Keratinocyte (primary cell): ENCODE measurements at regions not wholly inside any gene's neighbourhood (a gene's known extent, or its start where the extent isn't known, plus 50 kb on each side); places are given as distances from the start of the nearest gene placed in this dataset.

ENCODE experiments used
- DNase-seq: peaks from one replicate; pipeline ENCODE4 v3.0.0-alpha.2; 2011; ENCODE audit warnings: low read depth, missing footprints, low spot score
- FAIRE-seq: peaks from 2 replicates; lab custom pipeline; 2011; peaks lifted over from hg19 to GRCh38; lab: Jason Lieb, UNC
- H2AFZ ChIP-seq: 2 replicates; pipeline ENCODE4 v1.6.0; 2012; ENCODE audit warnings: low read length, control low read depth, inconsistent platforms; ENCODE audit not compliant: control insufficient read depth
- H3K27ac ChIP-seq: 2 replicates; pipeline ENCODE4 v1.5.1; 2011; ENCODE audit warnings: low read length; ENCODE audit not compliant: control insufficient read depth, insufficient read depth
- H3K27me3 ChIP-seq: 3 replicates; pipeline ENCODE4 v1.6.0; 2011; ENCODE audit warnings: low read length; ENCODE audit not compliant: control insufficient read depth, insufficient read depth; ENCODE audit errors: extremely low read depth
- H3K36me3 ChIP-seq, 2 experiments: 2 replicates in 1 of 2; 3 replicates in 1 of 2; pipeline ENCODE4 v1.5.1; 2011; ENCODE audit warnings: low read length in 2 of 2, mild to moderate bottlenecking in 1 of 2; ENCODE audit not compliant: control insufficient read depth in 2 of 2, insufficient read depth in 2 of 2; ENCODE audit errors: extremely low read depth in 1 of 2
- H3K4me1 ChIP-seq: 3 replicates; pipeline ENCODE4 v1.5.1; 2011; ENCODE audit warnings: low read length; ENCODE audit not compliant: control insufficient read depth, insufficient read depth; ENCODE audit errors: extremely low read depth
- H3K4me2 ChIP-seq: 3 replicates; pipeline ENCODE4 v1.6.0; 2011; ENCODE audit warnings: low read depth, low read length; ENCODE audit not compliant: control insufficient read depth, insufficient read depth; ENCODE audit errors: extremely low read depth
- H3K4me3 ChIP-seq, 3 experiments: fragments of 200-600 bp in 1 of 3; sonication (generic) in 1 of 3; 2 replicates in 2 of 3; 3 replicates in 1 of 3; pipeline ENCODE4 v1.5.1; 2011 to 2016; ENCODE audit warnings: low read length in 3 of 3, mild to moderate bottlenecking in 3 of 3, control low read depth in 2 of 3, inconsistent platforms in 1 of 3, low read depth in 1 of 3, mixed read lengths in 1 of 3, mixed run types in 1 of 3, moderate library complexity in 1 of 3; ENCODE audit not compliant: control insufficient read depth in 2 of 3, insufficient read depth in 2 of 3; ENCODE audit errors: extremely low read depth in 1 of 3
- H3K79me2 ChIP-seq: 2 replicates; pipeline ENCODE4 v1.6.0; 2012; ENCODE audit warnings: low read length; ENCODE audit not compliant: control insufficient read depth, insufficient read depth
- H3K9ac ChIP-seq: 3 replicates; pipeline ENCODE4 v1.6.0; 2011; ENCODE audit warnings: low read length; ENCODE audit not compliant: control insufficient read depth, insufficient read depth; ENCODE audit errors: extremely low read depth
- H3K9me1 ChIP-seq: 3 replicates; pipeline ENCODE4 v1.6.0; 2011; ENCODE audit warnings: low read length; ENCODE audit not compliant: control insufficient read depth, insufficient read depth; ENCODE audit errors: extremely low read depth
- H3K9me3 ChIP-seq: 2 replicates; pipeline ENCODE4 v1.5.1; 2012; ENCODE audit warnings: low read depth, low read length; ENCODE audit not compliant: control insufficient read depth
- H4K20me1 ChIP-seq: 3 replicates; pipeline ENCODE4 v1.6.0; 2011; ENCODE audit warnings: low read length; ENCODE audit not compliant: control insufficient read depth, insufficient read depth; ENCODE audit errors: extremely low read depth
- EZH2 ChIP-seq: IDR thresholded peaks from one replicate; pipeline ENCODE4 v1.6.1; 2012; ENCODE audit warnings: inconsistent platforms, mild to moderate bottlenecking, low read length, moderate library complexity
- dilution Hi-C: fragments of 300-500 bp; cut with MboI; formaldehyde crosslinking; loops from one replicate; pipeline ENCODE4 v1.7.0; 2020; ENCODE audit warnings: low sequenced_read_pairs; ENCODE audit not compliant: extremely low pct_ligation_motif_present
- TF ChIP-seq, protein P1 (sequence below), 3 experiments: IDR thresholded peaks in 1 of 3; conservative IDR thresholded peaks in 1 of 3; optimal IDR thresholded peaks in 1 of 3; 2 replicates in 2 of 3; 3 replicates in 1 of 3; pipeline versions ENCODE3 to v1.5.1; 2011; ENCODE audit warnings: low read length in 3 of 3, mild to moderate bottlenecking in 3 of 3, moderate library complexity in 2 of 3, control low read depth in 1 of 3, inconsistent platforms in 1 of 3; ENCODE audit not compliant: insufficient read depth in 2 of 3; ENCODE audit errors: extremely low read depth in 1 of 3

DNA sequence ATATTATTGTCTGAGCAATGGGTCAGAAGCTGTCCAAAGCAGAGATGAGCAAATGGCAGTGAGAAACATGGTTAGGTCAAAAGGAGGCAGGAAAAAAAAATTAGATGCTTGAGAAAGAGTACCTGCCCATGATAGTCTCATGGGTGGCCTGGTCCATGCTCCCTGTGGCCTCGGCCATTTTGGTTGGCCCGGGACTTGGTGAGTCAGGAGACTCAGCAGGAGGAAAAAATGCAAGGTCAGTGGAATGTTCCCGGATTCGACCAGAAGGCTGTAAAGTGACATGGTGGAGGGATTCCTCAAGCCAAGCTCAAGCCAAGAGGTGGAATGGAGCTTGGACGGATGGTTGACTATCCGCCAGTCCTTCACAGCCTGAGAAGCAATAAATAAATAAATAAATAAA lies 236.7 kb downstream of the ASMT start:
- Histone ChIP-seq H3K27ac (no peak overlapping the region), H4K20me1 (no peaks in the 10 kb centered on the region), H3K4me2 (no peak overlapping the region), H3K36me3 (no peaks in the 10 kb centered on the region), H3K9ac (no peak overlapping the region), H3K79me2 (no peaks in the 10 kb centered on the region), H3K9me3 (peaks cover 1% of the 10 kb centered on the region), H3K4me1 (peaks cover 6% of the 10 kb centered on the region), H2AFZ (no peak overlapping the region), H3K27me3 (no peaks in the 10 kb centered on the region), H3K4me3 (no peak overlapping the region), H3K9me1 (no peaks in the 10 kb centered on the region)
- dilution Hi-C loops, result no loop called here
- FAIRE-seq, result no peak
- TF ChIP-seq EZH2, result no peak
- TF ChIP-seq, protein P1, sequence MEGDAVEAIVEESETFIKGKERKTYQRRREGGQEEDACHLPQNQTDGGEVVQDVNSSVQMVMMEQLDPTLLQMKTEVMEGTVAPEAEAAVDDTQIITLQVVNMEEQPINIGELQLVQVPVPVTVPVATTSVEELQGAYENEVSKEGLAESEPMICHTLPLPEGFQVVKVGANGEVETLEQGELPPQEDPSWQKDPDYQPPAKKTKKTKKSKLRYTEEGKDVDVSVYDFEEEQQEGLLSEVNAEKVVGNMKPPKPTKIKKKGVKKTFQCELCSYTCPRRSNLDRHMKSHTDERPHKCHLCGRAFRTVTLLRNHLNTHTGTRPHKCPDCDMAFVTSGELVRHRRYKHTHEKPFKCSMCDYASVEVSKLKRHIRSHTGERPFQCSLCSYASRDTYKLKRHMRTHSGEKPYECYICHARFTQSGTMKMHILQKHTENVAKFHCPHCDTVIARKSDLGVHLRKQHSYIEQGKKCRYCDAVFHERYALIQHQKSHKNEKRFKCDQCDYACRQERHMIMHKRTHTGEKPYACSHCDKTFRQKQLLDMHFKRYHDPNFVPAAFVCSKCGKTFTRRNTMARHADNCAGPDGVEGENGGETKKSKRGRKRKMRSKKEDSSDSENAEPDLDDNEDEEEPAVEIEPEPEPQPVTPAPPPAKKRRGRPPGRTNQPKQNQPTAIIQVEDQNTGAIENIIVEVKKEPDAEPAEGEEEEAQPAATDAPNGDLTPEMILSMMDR (optimal IDR thresholded peaks at IDR 0.05 in 1 of 3, IDR thresholded peaks at IDR 0.05 in 1 of 3, conservative IDR thresholded peaks at IDR 0.05 in 1 of 3; ENCODE audit: extremely low read depth in 1 of 3, insufficient read depth in 2 of 3, low read length in 3 of 3), result no peak
- DNase-seq, result no peak

DNA sequence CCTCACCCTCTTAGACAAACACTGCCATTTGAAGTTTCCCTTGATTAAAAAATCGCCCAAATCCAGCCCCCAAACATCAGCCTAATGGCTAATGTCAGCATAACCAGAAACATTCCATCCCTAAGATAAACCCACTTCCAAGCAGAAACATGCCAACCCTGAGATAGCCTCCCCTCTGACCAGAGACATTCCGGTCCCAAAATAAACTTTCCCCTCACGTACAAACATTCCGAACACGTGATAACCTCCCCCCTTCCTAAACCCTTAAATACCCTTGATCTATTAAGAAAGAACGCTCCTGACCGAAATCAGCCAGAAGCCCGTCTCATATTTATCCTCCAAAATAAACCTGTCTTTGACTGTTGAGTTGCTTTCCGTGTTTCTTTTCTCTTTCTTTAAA lies 237.2 kb downstream of the ASMT start:
- dilution Hi-C loops, result no loop called here
- no peak overlapping the region for H3K9ac ChIP-seq
- no peak overlapping the region for H2AFZ ChIP-seq
- no peak for FAIRE-seq
- DNase-seq, result no peak
- H3K9me1 ChIP-seq, result no peaks in the 10 kb centered on the region
- H3K36me3 ChIP-seq, result no peaks in the 10 kb centered on the region
- TF ChIP-seq, protein P1 (optimal IDR thresholded peaks at IDR 0.05 in 1 of 3, IDR thresholded peaks at IDR 0.05 in 1 of 3, conservative IDR thresholded peaks at IDR 0.05 in 1 of 3; ENCODE audit: extremely low read depth in 1 of 3, insufficient read depth in 2 of 3, low read length in 3 of 3), result no peak
- no peak for TF ChIP-seq EZH2
- H3K4me2 ChIP-seq, result no peak overlapping the region
- no peaks in the 10 kb centered on the region for H4K20me1 ChIP-seq
- H3K9me3 ChIP-seq, result peaks cover 1% of the 10 kb centered on the region
- H3K4me3 ChIP-seq, result no peak overlapping the region
- H3K79me2 ChIP-seq, result no peaks in the 10 kb centered on the region
- H3K4me1 ChIP-seq, result peaks cover 6% of the 10 kb centered on the region
- H3K27ac ChIP-seq, result no peak overlapping the region
- H3K27me3 ChIP-seq, result no peaks in the 10 kb centered on the region
